NB4 (cell line): ENCODE measurements at regions not wholly inside any gene's neighbourhood (a gene's known extent, or its start where the extent isn't known, plus 50 kb on each side); places are given as distances from the start of the nearest gene placed in this dataset.
A peak's percentile ranks its signal among the peaks of the same experiment; 100 is the strongest.

Source experiments
- DNase-seq: peaks from one replicate; pipeline ENCODE4 v3.0.0; 2010; ENCODE audit warnings: low read depth
- H3K4me3 ChIP-seq: one replicate; pipeline ENCODE4 v1.5.1; 2011; ENCODE audit warnings: mild to moderate bottlenecking, low read depth, low read length, moderate library complexity
- MAX ChIP-seq: IDR thresholded peaks from 2 replicates; pipeline ENCODE4 v1.6.1; 2011; ENCODE audit warnings: low read depth, low read length
- MYC ChIP-seq: IDR thresholded peaks from 2 replicates; pipeline ENCODE4 v1.6.1; 2011; ENCODE audit warnings: low read depth, low read length
- POLR2A ChIP-seq: IDR thresholded peaks from 2 replicates; pipeline ENCODE4 v1.6.1; 2011; ENCODE audit warnings: mild to moderate bottlenecking; ENCODE audit not compliant: insufficient read length; ENCODE audit errors: extremely low read depth
- TF ChIP-seq, protein P1 (sequence below): IDR thresholded peaks from one replicate; pipeline ENCODE4 v1.5.1; 2012; ENCODE audit warnings: low read depth, low read length

DNA sequence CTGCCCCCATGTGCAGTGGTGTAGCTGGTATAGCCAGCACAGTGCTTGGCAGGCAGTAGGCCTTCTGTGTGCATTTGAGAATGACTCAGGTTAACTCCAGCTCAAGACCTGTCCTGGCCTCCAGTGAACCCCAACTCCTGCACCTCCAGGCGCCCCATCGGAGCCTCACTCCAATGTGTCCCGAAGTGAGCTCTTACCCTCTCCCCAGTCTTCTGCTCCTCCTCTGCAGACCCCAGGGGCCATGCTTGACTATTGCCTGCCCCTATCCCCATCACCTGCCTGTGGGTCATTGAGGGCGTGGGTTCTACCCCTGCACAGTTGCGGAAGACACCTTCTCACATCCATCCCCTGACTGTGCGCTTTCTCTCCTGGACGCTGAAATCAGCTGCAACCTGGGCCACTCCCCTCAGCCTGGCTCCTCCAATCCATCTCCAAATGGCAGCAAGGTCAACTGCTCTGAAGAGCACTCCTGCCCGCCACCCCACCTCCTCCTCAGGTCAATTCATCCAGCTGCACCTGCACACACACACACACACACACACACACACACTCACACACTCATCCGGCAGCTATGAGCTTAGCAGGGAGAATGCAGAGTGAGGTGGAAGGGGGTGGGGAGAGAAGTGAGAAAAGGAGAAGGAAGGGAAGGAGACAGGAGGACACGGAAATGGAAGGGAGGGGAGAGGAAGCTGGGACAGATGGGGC lies 130.3 kb upstream of the GLI2 start:
- DNase-seq: peak; percentile 54
- TF ChIP-seq, protein P1, sequence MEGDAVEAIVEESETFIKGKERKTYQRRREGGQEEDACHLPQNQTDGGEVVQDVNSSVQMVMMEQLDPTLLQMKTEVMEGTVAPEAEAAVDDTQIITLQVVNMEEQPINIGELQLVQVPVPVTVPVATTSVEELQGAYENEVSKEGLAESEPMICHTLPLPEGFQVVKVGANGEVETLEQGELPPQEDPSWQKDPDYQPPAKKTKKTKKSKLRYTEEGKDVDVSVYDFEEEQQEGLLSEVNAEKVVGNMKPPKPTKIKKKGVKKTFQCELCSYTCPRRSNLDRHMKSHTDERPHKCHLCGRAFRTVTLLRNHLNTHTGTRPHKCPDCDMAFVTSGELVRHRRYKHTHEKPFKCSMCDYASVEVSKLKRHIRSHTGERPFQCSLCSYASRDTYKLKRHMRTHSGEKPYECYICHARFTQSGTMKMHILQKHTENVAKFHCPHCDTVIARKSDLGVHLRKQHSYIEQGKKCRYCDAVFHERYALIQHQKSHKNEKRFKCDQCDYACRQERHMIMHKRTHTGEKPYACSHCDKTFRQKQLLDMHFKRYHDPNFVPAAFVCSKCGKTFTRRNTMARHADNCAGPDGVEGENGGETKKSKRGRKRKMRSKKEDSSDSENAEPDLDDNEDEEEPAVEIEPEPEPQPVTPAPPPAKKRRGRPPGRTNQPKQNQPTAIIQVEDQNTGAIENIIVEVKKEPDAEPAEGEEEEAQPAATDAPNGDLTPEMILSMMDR: no peak
- TF ChIP-seq MAX: no peak
- TF ChIP-seq POLR2A: no peak
- TF ChIP-seq MYC: no peak
- H3K4me3 ChIP-seq: no peak overlapping the region

- no peak overlapping the region for H3K4me3 ChIP-seq
- no peak for DNase-seq
- no peak for TF ChIP-seq POLR2A
- no peak for TF ChIP-seq MAX
- no peak for TF ChIP-seq MYC
- TF ChIP-seq, protein P1: no peak
Measured at GRCh38 chr2:120606280-120606679, 129.4 kb upstream of the GLI2 start.

DNA sequence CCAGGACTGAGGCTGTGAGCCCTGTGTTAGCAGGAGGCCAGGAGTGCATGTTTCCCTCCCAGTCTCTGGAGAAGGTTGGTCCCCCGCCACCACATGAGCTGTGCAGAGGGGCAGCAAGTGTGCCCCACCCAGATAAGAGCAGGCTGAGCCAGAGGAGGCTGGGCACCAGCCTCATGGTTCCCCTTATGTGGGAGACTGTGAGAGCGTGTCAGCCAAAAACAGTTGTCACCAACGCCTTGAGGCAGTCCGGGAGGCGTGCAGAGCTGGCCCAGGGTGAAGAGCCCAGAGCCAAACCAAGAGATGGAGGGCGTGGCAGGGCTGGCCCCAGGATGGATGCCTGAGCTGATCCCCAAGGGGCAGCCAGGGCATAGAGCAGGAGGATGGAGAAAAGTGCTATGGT lies 128.7 kb upstream of the GLI2 start:
- TF ChIP-seq MAX: no peak
- TF ChIP-seq MYC: no peak
- no peak for TF ChIP-seq POLR2A
- TF ChIP-seq, protein P1: no peak
- H3K4me3 ChIP-seq: no peak overlapping the region
- DNase-seq: no peak

GRCh38 chr2:120607506-120607905 lies 128.2 kb upstream of the GLI2 start:
- no peak overlapping the region for H3K4me3 ChIP-seq
- DNase-seq: no peak
- TF ChIP-seq MYC: no peak
- TF ChIP-seq POLR2A: no peak
- no peak for TF ChIP-seq MAX
- TF ChIP-seq, protein P1: no peak

DNA sequence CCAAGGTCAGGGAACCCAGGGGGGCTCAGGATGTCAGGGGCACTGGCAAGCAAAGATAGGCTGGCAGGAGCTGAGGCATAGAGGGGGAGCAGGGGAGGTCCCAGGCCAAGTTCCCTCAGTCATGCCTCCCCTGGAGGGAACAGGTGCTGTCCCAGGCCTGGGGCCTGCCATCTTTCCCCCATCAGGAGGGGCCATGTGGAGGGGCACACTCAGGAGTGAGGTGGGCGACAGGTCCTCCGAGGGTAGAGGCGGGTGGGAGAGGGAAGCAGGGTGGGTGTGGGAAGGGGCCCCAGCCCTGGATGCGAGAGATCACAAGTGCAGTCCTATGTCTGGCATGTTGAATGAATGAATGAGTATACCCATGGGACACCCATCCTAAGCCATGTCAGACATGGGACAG lies 127.7 kb upstream of the GLI2 start:
- TF ChIP-seq MAX (no peak), MYC (no peak), POLR2A (no peak)
- TF ChIP-seq, protein P1: no peak
- no peak for DNase-seq
- H3K4me3 ChIP-seq: no peak overlapping the region
